Caco-2 (cell line): ENCODE measurements at regions not wholly inside any gene's neighbourhood (a gene's known extent, or its start where the extent isn't known, plus 50 kb on each side); places are given as distances from the start of the nearest gene placed in this dataset.

ENCODE experiments used
- BruUV-seq: library from RNA; stranded (reverse); fragments of 400-500 nt; replicated peaks from 2 replicates; lab custom pipeline; 2021; lab: Mats Ljungman, UMichigan
- CTCF ChIA-PET: fragments of 300-600 bp; sonication (Branson Sonifier 250); formaldehyde crosslinking; loops from one replicate; lab custom pipeline; 2022; ENCODE audit warnings: antibody characterized with exemption; lab: Charles Lee
- POLR2A ChIA-PET: fragments of 300-600 bp; sonication (Branson Sonifier 250); formaldehyde crosslinking; loops from one replicate; lab custom pipeline; 2022; ENCODE audit warnings: antibody characterized with exemption; lab: Charles Lee
- DNase-seq, 2 experiments: peaks; one replicate each; pipeline versions ENCODE4 v3.0.0 to v3.0.0-alpha.2; 2020 to 2022
- H3K27me3 ChIP-seq: replicated peaks from 2 replicates; pipeline ENCODE4 v1.6.0; 2011; ENCODE audit warnings: low read length; ENCODE audit not compliant: control insufficient read depth, insufficient read depth
- H3K36me3 ChIP-seq: 2 replicates; pipeline ENCODE4 v1.5.1; 2011; ENCODE audit warnings: low read length; ENCODE audit not compliant: control insufficient read depth, insufficient read depth
- H3K4me1 ChIP-seq: fragments of 250-450 bp; sonication (Bioruptor Pico); 2 replicates; pipeline ENCODE4 v1.5.1; 2020; ENCODE audit warnings: mild to moderate bottlenecking
- H3K4me3 ChIP-seq: 2 replicates; pipeline ENCODE4 v1.5.1; 2011; ENCODE audit warnings: low read depth, mild to moderate bottlenecking, control low read depth, low read length
- H3K9me3 ChIP-seq: fragments of 250-450 bp; sonication (Bioruptor Pico); 2 replicates; pipeline ENCODE4 v1.5.1; 2020; ENCODE audit warnings: mild to moderate bottlenecking, moderate library complexity
- H3K27ac Mint-ChIP-seq: one replicate; pipeline ENCODE4 v1.8.0; 2022; ENCODE audit warnings: mixed read lengths; ENCODE audit not compliant: unreplicated experiment
- H3K27me3 Mint-ChIP-seq: one replicate; pipeline ENCODE4 v1.8.0; 2022; ENCODE audit warnings: mixed read lengths; ENCODE audit not compliant: insufficient read depth, unreplicated experiment
- H3K36me3 Mint-ChIP-seq: one replicate; pipeline ENCODE4 v1.8.0; 2022; ENCODE audit warnings: mild to moderate bottlenecking, mixed read lengths; ENCODE audit not compliant: insufficient read depth, unreplicated experiment
- H3K4me1 Mint-ChIP-seq: one replicate; pipeline ENCODE4 v1.8.0; 2022; ENCODE audit warnings: low read depth, mixed read lengths; ENCODE audit not compliant: unreplicated experiment
- H3K4me3 Mint-ChIP-seq: one replicate; pipeline ENCODE4 v1.8.0; 2022; ENCODE audit warnings: mild to moderate bottlenecking, moderate library complexity, mixed read lengths; ENCODE audit not compliant: unreplicated experiment
- H3K9me3 Mint-ChIP-seq: one replicate; pipeline ENCODE4 v1.8.0; 2022; ENCODE audit warnings: mixed read lengths; ENCODE audit not compliant: unreplicated experiment
- intact Hi-C: fragments of 100-400 bp; cut with micrococcal nuclease; formaldehyde crosslinking; loops from one replicate; pipeline ENCODE4 v1.10.0; 2022; ENCODE audit not compliant: unreplicated experiment
- TF ChIP-seq, protein P1 (sequence below), 2 experiments: fragments of 200-600 bp in 1 of 2; IDR thresholded peaks; 1 replicate in 1 of 2; 2 replicates in 1 of 2; pipeline versions ENCODE4 v1.5.1 to v1.8.0; 2011 to 2022; ENCODE audit warnings: antibody characterized with exemption in 1 of 2, control low read depth in 1 of 2, inconsistent platforms in 1 of 2, low read depth in 1 of 2, low read length in 1 of 2, mild to moderate bottlenecking in 1 of 2, moderate library complexity in 1 of 2; ENCODE audit not compliant: insufficient read depth in 1 of 2, severe bottlenecking in 1 of 2, unreplicated experiment in 1 of 2

DNA sequence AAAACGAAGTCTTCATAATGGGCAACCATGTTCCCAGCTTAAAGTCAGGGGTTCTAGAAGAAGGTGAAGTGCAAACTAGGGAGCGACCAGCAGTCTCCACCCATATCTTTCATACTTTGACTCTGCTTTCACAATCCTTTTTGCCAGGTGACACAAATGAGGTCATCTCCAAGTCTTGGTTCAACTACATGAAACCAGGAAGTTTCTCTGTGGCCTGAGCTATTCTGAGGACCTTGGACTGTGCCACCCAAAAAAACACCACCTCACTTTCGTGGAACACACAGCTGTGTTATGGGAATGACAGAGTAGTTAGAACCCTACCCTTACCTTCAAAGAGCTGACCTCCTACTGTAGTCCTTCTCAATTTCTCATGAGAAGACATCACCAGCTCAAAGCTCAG, 309.2 kb downstream of the AGTPBP1 start:
- Histone ChIP-seq H3K4me3 (no peak overlapping the region), H3K27me3 (no peaks in the 10 kb centered on the region), H3K36me3 (no peaks in the 10 kb centered on the region), H3K9me3 (no peaks in the 10 kb centered on the region), H3K4me1 (no peaks in the 10 kb centered on the region)
- H3K27ac Mint-ChIP-seq = no peak overlapping the region
- TF ChIP-seq, protein P1, sequence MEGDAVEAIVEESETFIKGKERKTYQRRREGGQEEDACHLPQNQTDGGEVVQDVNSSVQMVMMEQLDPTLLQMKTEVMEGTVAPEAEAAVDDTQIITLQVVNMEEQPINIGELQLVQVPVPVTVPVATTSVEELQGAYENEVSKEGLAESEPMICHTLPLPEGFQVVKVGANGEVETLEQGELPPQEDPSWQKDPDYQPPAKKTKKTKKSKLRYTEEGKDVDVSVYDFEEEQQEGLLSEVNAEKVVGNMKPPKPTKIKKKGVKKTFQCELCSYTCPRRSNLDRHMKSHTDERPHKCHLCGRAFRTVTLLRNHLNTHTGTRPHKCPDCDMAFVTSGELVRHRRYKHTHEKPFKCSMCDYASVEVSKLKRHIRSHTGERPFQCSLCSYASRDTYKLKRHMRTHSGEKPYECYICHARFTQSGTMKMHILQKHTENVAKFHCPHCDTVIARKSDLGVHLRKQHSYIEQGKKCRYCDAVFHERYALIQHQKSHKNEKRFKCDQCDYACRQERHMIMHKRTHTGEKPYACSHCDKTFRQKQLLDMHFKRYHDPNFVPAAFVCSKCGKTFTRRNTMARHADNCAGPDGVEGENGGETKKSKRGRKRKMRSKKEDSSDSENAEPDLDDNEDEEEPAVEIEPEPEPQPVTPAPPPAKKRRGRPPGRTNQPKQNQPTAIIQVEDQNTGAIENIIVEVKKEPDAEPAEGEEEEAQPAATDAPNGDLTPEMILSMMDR (IDR thresholded peaks at IDR 0.05; ENCODE audit: insufficient read depth in 1 of 2, low read depth in 1 of 2, low read length in 1 of 2, severe bottlenecking in 1 of 2, unreplicated experiment in 1 of 2) = no peak
- ChIA-PET POLR2A (no interaction called here), CTCF (no interaction called here)
- BruUV-seq = no TSS peak
- H3K36me3 Mint-ChIP-seq = no peaks in the 10 kb centered on the region
- H3K27me3 Mint-ChIP-seq = peaks cover 13% of the 10 kb centered on the region
- intact Hi-C loops = no loop called here
- H3K9me3 Mint-ChIP-seq = no peaks in the 10 kb centered on the region
- no peak overlapping the region for H3K4me3 Mint-ChIP-seq
- no peaks in the 10 kb centered on the region for H3K4me1 Mint-ChIP-seq
- DNase-seq = no peak

DNA sequence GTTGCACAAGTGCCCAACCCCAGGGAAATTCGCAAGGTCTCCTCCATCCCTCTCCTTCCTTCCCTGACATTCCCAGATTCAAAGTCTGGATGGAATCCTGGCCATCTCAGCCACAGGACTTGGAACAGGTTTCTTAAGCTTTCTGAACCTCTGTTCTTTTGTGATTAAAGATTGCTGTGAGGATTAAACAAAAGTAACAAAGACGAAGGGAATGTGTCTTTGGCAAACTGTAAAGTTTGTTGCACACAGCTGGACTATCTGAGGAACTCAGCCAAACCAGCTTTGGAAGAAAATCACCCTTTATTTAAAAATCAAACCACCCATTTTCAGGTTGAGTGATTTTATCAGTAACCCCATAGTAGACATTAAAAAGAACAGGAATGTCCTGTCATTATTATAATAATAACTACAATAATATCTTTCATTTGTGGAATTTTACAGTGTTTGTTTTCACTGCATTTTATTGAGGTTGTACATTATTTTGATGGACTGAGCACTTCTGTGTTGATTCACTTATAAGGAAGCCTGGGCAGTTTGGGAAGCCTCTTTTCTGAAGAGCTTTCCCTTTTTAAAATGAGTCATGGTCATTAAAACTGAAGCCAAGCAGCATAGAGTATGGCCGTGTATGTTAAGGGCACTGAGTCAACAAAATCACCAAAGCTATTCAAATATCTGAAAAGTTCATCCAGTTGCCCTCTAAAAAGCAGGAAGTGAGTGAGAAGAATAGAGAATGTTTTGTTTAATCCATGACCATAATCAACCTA, 310.2 kb downstream of the AGTPBP1 start:
- POLR2A ChIA-PET = no interaction called here

DNA sequence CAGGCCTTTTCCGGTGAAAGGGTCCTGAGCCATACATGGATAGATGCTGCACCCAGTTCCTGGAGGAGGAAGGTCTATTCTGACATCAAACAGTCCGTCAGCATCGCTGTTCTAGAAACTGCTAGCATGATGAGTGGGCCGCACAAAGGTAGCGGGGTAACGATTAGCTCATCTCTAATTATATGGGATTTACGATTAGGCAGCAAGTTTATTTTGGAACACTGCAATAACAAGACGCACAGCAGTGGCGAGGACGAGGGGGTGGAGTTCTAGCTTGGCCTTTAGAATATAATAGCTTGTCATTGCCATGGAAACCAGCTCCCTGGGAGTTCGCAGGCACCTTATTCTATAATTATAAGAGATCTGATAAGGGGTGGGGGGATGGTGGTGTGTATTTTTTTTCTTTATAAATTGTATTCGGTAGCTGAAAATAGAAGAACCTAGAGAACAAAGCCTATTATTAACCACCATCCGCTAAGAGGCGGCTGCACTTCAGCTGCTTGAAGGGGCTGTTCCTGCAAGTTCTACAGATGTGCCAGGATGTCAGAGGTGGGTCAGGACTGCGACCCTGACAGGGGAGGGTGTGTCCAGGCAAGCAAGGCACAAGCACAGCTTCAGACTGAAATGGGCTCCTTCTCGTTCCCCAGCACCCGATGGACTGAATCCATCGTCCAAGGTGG, 311.0 kb downstream of the AGTPBP1 start:
- ChIA-PET CTCF (no interaction called here), POLR2A (no interaction called here)
- intact Hi-C loops = no loop called here
- H3K4me3 ChIP-seq = no peak overlapping the region
- no peaks in the 10 kb centered on the region for H3K4me1 Mint-ChIP-seq
- H3K27ac Mint-ChIP-seq = no peak overlapping the region
- H3K4me1 ChIP-seq = no peaks in the 10 kb centered on the region
- no peaks in the 10 kb centered on the region for H3K36me3 ChIP-seq
- BruUV-seq = no TSS peak
- H3K36me3 Mint-ChIP-seq = no peaks in the 10 kb centered on the region
- no peaks in the 10 kb centered on the region for H3K9me3 ChIP-seq
- no peaks in the 10 kb centered on the region for H3K27me3 ChIP-seq
- H3K4me3 Mint-ChIP-seq = no peak overlapping the region
- peaks cover 10% of the 10 kb centered on the region for H3K27me3 Mint-ChIP-seq
- TF ChIP-seq, protein P1 (IDR thresholded peaks at IDR 0.05; ENCODE audit: insufficient read depth in 1 of 2, low read depth in 1 of 2, low read length in 1 of 2, severe bottlenecking in 1 of 2, unreplicated experiment in 1 of 2) = no peak
- no peak for DNase-seq
- H3K9me3 Mint-ChIP-seq = no peaks in the 10 kb centered on the region

More for the DNA sequence above, 310.2 kb downstream of the AGTPBP1 start:
- no peaks in the 10 kb centered on the region for H3K9me3 Mint-ChIP-seq
- H3K27me3 Mint-ChIP-seq = peaks cover 17% of the 10 kb centered on the region
- CTCF ChIA-PET = no interaction called here
- no peaks in the 10 kb centered on the region for H3K4me1 Mint-ChIP-seq
- H3K4me3 Mint-ChIP-seq = no peak overlapping the region
- TF ChIP-seq, protein P1 (IDR thresholded peaks at IDR 0.05; ENCODE audit: insufficient read depth in 1 of 2, low read depth in 1 of 2, low read length in 1 of 2, severe bottlenecking in 1 of 2, unreplicated experiment in 1 of 2) = no peak
- intact Hi-C loops = no loop called here
- no TSS peak for BruUV-seq
- no peak for DNase-seq
- no peaks in the 10 kb centered on the region for H3K27me3 ChIP-seq
- no peaks in the 10 kb centered on the region for H3K4me1 ChIP-seq
- no peaks in the 10 kb centered on the region for H3K36me3 ChIP-seq
- no peaks in the 10 kb centered on the region for H3K36me3 Mint-ChIP-seq
- H3K4me3 ChIP-seq = no peak overlapping the region
- no peak overlapping the region for H3K27ac Mint-ChIP-seq
- no peaks in the 10 kb centered on the region for H3K9me3 ChIP-seq
